ENCODE measurements at regions not wholly inside any gene's neighbourhood (a gene's known extent, or its start where the extent isn't known, plus 50 kb on each side); places are given as distances from the start of the nearest gene placed in this dataset.
"Not testable (repeated sequence)": the region's sequence is repeated elsewhere in the genome, so short reads cannot be mapped to it uniquely, and the experiment has no call there.

DNA sequence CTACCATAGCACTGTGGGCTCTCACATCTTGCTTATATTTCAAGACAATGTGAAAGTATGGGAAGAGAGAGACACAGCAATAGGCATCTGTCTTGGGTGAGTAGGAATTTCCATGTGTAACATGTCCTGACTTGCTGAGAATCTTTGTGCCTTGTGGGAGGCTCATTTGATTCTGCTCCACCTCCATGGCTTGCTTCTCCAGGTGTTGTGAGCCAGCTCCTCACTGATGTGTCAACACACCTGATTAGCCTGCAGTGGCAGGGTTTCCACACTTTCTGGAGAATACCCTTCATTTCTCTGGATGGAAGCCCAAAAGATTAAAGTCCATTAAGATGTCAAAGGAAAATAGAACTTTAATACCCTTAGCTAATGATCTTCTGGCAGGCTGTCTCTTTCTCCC is 613.6 kb downstream of the ZNF608 start:
- no peak for FAIRE-seq

DNA sequence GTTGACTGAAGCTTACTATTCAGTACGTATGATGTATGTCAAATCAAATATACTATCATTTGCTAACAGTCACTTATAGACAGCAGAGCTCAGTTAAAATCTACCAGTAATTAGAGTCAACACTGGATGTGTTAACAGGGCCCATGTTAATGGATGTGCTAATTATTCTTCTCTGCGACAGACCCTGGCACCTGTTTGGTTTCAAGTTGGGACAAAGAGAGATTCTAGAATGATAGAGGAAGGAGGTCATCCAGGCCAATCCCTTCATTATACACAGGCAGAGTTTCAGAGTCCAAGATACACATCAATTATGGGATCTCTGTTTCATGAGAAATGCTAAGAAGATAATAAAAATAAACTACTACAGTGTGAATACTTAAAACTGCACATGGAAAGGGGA is 615.0 kb downstream of the ZNF608 start:
- DNase-seq (ENCODE audit: extremely low spot score, insufficient read length, low read depth) (no peak), FAIRE-seq (no peak)

More for the DNA sequence above, 613.6 kb downstream of the ZNF608 start:
- no peak for DNase-seq (ENCODE audit: extremely low spot score, insufficient read length, low read depth)

DNA sequence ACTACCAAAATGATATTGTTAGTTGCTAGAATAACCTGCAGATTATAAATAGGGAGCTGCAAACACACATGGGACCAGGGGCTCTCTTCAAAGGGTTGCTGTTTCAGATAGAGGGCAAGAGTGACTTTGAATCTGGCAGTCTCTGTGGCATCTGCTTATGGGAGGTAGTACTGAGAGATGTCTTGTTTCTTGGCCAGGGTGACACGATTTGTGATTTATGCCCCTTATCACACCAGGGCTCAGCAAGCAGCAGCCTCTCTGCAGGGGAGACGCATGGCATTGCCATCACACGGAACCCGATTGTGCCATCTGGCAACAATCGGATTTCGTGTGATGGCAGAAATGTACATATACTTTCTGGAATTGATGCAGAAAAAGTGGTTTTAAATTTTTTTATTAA is 615.6 kb downstream of the ZNF608 start:
- no peak for FAIRE-seq
- no peak for DNase-seq (ENCODE audit: extremely low spot score, insufficient read length, low read depth)

DNA sequence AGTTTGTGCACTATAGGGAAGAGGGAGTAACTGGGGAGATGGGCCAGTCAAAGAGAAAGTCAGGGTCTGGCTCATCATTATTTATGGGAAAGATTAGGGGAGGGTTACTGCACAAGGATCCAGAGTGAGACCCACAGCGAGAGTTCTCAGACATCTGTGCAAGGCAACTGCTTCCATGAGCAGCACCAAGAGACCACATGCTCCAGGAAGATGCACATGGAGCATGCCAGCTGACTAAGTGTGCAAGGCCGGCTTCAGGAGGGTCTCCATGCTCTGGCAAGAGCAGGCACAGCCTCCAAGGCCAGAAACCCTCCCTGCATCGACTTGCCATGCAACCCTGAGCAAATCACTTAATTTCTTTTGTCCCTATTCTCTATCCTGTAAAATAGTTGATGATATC is 616.9 kb downstream of the CSNK1G3 start:
- DNase-seq (ENCODE audit: extremely low spot score, insufficient read length, low read depth): no peak
- FAIRE-seq: no peak

DNA sequence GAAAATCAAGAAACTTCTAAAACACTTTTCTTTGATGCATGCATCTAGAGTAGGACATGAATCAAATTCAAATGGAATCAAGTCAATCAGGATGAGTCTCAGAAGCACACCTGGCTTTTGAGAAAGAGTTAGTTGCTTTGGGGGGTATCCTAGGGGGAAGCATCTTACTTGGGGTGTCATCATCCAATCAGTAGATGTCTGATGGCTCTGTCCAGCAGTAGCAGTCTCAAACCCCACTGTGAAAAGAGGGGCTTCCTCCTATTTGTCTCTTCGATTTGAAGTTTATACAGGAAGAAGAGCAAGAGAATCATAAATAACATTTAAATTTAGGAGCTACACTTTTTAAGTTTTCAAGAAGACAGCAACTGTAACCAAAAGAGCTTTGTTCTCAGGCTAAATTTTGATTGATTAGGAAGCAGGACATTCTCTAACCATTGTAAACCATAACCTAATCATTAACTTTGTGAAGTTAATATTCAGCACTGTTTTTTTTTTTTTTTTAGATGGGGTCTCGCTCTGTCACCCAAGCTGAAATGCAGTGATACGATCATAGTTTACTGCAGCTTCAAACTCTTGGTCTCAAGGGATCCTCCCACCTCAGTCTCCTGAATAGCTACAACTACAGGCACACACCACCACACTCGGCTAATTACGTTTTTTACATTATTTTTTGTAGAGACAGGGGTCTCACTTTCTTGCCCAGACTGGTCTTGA is 614.7 kb downstream of the CSNK1G3 start:
- DNase-seq (ENCODE audit: extremely low spot score, insufficient read length, low read depth): no peak
- FAIRE-seq: peak; percentile 76

DNA sequence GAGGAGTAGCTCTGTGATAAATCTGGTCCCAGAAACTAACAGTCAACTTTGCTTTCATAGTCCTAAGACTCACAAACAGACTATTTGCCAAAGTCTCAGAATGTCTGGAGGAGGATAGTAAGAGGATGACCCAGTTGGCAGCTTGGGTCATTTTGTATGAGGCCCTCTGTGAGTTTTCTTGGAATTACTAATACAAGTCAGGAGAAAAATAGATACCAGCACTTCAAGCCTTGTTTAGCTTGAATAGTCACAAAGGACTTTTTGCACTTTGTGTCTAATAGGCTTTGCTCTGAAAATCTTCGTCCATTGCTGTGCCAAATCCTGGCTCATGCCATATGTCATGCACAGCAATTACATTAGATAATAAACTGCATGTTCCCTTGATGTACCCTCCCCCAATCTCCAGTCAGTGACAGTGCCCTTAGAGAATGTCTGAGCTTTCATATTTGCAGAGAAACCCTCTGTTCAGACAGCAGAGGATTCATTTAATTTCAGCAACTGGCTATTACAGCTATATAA is 612.8 kb downstream of the CSNK1G3 start:
- DNase-seq (ENCODE audit: extremely low spot score, insufficient read length, low read depth): no peak
- FAIRE-seq: no peak

DNA sequence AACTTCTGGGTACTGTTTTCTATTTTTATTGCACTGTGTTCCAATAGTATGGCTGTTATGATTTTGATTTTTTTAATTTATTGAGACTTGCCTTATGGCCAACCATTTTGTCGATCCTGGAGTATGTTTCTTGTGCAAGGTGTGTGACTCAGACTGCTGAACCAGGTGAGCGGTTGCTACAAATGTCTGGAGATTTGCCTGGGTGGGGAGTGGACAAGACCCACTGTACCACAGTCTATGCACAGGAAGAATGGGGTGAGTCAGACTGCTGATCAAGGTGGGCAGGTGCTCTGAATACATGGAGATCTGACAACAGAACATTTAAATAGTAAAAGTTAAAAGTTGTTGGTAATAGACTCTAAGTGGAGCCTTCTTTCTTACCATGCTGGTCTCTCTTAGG is 609.2 kb downstream of the CSNK1G3 start:
- FAIRE-seq (no peak), DNase-seq (ENCODE audit: extremely low spot score, insufficient read length, low read depth) (no peak)

DNA sequence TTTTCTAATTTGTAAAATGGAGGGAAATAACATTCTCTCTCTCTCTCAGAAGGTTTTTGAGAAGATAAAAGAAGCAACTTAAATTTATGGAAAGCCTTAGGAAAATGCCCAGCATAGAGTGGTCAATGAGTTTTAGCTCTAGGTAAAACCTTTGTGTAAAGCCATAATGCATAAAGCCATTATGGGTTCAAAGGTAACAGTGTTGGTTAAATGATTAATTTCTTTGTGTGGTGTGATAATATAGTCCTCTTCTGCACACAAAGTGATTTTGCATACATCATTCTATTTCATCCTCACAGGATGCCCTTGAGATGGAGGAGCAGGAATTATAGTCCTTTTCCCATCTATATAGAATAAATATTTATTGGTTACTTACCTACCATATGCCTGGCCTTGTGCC is 602.9 kb downstream of the CSNK1G3 start:
- FAIRE-seq (no peak), DNase-seq (ENCODE audit: extremely low spot score, insufficient read length, low read depth) (no peak)

DNA sequence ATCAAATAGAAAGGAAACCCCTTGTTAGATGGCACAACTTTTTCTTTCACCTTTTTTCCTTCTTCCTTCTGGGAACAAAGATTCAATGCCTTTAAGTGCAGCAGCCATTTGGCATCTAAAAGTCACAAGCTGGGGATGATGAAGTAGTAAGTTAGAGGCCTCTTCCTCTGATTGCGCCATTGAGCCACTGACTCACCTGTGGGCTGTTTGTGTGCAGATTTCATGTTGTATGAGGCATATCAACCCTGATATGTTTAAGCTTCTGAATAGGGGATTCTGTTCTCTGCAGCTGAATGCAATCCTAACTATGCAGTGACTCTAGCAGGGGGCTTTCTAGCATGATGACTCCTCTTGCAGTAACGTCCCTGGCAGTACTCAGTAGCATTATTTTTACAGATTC is 599.9 kb downstream of the CSNK1G3 start:
- DNase-seq (ENCODE audit: extremely low spot score, insufficient read length, low read depth): no peak
- FAIRE-seq: no peak

DNA sequence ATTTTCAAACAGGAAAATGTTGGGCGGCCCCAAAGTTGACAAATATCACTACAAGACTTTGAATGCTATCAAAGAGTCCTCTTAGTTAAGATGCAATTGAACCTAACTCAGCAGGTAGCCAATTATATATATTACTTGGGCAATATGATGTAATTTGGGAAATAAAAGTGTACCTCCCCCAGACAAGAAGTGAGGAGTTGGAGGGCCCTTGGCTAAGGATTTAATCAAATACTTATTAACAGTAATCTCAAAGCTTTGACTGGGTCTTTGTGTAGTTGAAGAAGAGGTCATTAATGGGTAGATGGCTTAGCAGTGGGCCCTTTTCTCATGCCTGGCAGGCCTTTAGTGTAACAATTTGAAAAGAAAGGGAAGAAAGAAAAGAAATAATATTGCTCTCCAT is 599.0 kb downstream of the CSNK1G3 start:
- no peak for DNase-seq (ENCODE audit: extremely low spot score, insufficient read length, low read depth)
- no peak for FAIRE-seq

DNA sequence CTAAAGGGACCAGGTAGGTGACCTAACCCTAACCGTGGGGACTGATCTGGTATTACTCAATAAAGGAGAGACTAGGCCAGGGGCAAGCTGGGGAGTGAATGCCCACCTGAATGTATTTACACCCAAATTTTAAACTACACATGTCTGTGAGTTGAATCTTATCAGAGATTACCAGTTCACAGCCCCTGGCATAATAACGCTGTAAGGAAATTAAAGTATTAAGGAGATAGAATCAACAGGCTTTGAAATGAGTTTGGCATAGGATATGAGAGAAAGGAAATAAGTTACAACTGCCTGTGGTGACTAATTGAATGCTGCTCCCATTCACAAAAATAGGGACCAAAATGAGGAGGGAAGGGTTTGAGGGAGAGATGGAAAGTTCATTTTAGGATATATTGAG is 593.3 kb downstream of the CSNK1G3 start:
- no peak for DNase-seq (ENCODE audit: extremely low spot score, insufficient read length, low read depth)
- no peak for FAIRE-seq

DNA sequence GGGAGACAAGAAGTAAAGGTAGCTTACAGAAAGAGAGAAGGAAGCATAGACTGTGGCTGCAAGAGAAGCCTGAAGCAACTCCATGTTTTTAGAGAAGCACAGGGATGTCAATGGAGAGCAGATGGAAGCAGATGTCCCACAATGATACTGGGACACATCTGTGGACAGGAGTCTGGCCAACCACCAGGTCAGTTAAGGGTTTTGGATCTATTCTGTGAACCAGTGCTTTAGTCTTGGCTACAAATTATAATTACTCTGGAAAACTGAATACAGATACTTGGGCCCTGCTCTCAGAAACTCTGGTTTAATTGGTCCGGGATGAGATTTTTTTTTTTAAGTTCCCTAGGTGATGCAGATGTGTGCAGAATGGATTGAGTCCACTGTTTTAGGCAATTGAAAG is 592.8 kb downstream of the CSNK1G3 start:
- no peak for FAIRE-seq
- no peak for DNase-seq (ENCODE audit: extremely low spot score, insufficient read length, low read depth)

DNA sequence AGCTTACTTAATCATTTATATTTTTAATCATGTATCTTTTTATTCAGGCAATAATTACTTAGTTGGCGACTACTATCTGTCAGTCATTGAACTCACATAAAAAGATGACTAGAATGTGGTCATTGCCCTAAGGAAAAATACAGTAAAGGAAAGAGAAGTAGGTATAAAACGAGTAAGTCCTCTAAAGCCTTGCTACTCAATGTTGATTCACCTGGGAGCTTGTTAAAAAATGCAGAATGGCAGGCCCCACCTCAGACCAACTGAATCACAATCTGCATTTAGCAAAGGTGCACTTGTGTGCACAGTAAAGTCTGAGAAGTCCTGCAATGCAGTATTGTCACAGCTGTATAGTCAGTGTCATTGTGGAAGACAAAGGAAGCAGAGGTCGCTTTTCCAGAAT is 592.4 kb downstream of the CSNK1G3 start:
- no peak for FAIRE-seq
- DNase-seq (ENCODE audit: extremely low spot score, insufficient read length, low read depth): no peak

DNA sequence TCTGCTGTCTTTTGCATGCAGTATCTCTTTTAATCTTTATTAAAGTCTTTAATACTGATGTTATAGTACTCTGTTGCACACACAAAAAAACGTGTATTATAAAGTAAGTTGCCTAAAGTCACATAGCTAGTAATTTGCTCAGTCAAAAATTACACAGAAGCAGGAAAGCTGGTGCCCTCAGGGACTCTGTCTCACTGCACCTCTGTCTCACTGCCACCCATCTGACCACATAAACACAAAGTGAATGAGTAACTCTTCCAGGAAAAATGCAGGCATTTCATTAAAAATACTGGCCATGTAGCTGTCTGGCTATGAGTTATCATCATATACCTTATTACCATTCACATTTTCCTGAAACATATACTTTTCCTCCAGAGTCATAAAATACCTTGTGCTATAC is 591.7 kb downstream of the CSNK1G3 start:
- DNase-seq (ENCODE audit: extremely low spot score, insufficient read length, low read depth) (no peak), FAIRE-seq (no peak)

DNA sequence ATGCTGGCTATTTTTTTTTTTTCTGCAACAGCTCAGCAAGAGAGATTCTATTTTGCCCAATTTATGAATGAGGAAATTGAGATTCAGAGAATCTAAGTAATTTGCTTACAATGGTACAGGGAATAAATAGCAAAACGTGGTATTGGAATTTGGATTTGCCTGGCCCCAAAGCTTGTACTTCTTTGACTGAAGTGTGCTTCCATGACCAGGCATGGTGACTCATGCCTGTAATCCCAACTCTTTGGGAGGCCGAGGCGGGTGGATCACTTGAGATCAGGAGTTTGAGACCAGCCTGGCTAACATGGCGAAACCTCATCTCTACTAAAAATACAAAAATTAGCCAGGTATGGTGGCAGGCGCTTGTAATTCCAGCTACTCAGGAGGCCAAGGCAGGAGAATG is 591.1 kb downstream of the CSNK1G3 start:
- FAIRE-seq; DNase-seq (ENCODE audit: extremely low spot score, insufficient read length, low read depth): not testable (repeated sequence)

DNA sequence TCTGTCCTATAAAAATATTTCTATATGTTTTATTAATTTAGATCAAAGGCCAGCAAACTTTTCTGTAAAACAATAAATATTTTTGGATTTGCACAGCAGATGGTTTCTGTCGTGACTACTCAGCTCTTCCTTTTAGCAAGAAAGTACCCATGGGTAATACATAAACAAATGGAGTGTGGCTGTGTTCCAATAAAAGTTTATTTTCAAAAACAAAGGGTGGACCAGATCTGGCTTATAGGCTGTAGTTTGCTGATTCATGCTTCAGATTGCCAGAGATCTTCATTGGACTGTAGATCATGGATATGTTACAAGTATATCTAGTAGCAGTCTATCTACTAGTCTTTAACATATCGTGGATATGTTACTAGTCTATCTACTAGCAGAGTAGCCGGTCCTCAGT is 590.5 kb downstream of the CSNK1G3 start:
- DNase-seq (ENCODE audit: extremely low spot score, insufficient read length, low read depth) (no peak), FAIRE-seq (no peak)

DNA sequence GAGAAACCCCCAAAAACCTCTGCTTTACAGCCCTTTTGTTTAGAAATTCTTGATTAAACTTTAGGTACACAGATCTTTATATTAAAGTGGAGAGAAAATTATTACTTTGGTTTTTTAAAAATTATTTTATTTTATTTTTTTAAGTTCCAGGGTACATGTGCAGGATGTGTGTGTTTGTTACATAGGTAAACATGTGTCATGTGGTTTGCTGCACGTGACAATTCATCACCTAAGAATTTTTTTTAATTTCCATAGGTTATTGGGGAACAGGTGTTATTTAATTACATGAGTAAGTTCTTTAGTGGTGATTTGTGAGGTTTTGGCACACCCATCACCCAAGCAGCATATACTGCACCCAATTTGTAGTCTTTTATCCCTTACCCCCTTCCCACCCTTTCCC is 581.7 kb downstream of the CSNK1G3 start:
- FAIRE-seq (no peak), DNase-seq (ENCODE audit: extremely low spot score, insufficient read length, low read depth) (no peak)

DNA sequence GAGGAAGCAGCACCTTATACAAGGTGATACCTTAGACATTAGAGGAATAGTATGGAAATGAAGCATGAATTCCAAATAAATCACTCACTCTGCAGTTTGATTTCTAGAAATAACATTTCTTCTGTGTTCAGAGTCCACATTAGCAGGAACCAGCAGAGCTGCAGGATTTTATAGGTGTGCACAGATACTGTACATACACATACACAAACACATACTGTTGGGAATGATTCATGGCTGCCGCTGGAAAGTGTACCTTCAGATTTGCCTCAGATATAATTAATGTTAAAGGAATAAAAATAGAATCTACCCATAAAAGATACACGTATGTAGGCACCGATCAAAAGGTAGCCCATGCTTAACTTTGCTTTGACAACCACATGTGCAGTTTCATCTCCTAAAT is 578.1 kb downstream of the CSNK1G3 start:
- FAIRE-seq: no peak
- DNase-seq (ENCODE audit: extremely low spot score, insufficient read length, low read depth): no peak

DNA sequence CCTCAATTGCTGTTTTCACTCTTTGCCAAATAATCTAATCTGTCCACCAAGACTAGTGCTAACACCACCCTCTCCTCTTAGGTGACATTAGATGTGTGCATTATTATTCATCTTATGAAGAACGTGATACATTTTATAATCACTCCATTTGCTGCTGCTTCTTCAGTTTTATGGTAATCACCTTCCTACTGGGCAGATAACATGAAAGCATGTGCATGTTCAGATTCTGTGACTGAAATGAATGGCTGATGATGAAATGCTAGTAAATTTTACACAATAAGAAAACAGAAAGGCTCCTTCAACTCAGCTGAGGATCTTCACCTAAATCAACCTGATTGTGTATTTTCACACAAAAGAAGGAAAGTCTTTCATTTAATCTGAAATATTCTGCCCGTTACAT is 577.6 kb downstream of the CSNK1G3 start:
- no peak for DNase-seq (ENCODE audit: extremely low spot score, insufficient read length, low read depth)
- FAIRE-seq: no peak

DNA sequence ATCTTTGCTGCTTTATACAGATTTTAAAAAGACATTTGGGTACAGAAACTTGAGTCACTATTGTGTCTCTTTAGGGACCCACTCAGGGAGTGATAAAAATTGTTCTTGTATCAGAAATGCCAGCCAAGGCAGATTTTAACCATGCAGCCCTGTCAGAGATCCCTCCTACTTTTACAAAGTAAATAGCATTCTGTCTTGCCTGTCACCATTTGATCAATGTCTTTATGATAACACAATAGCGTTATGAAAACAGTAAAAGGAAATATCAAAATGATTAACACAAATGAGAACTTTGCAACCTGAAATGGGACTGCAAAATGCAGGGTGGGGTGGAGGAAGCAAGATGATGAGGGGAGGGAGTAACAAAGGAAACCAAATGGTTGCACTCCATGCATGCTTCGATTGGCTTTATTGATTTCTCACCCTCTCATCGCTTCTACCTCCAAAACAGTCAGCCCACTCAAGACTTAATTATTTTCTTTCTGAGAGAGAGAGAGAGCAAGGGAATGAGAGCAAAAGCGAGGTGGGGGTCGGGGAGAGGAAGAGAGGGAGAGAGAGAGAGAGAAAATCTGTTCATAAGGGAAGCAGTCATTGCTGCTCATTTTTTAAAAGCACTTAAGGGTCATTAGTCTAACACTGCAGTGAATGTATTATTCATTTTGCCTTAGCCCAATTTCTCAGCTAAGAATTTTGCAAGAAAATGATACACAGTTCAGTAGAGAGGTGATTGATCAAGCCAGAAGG is 576.5 kb downstream of the CSNK1G3 start:
- no peak for FAIRE-seq
- DNase-seq (ENCODE audit: extremely low spot score, insufficient read length, low read depth): no peak

DNA sequence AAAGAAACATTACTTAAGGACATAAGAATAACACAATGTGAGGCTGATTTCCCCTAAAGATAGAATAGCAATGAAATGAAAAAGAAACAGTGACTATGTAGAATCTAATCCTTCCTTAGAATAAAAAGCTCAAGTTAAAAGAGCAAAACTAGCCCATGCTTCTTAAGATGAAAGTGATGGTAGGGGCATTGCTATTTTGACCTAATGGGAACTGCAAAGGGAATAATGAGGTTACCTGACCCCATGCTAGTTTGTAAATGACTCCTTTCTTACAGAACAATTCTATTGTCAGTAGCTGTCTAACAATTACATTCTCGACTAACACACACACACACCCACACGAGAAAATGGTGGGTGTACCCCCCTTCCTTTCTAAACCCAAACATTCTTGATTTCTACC is 575.8 kb downstream of the CSNK1G3 start:
- FAIRE-seq (no peak), DNase-seq (ENCODE audit: extremely low spot score, insufficient read length, low read depth) (no peak)

DNA sequence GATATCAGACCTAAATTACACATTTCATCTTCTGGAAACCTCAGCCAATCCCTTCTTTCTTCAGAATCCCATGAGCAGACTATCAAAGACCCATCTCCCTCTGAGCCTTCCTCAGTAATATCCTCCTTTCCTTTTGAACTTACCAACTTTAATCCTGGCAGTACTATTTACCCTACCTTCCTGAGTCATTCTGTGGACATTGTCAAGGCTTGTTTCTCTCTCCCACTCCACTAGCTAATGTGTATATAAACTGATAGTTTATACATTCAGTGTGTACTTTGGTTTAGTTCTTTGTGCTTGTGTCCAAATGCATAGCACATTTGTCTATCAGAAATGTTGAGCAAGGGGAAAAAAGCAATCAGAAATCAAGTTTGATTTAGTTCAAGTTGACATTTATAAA is 568.3 kb downstream of the CSNK1G3 start:
- DNase-seq (ENCODE audit: extremely low spot score, insufficient read length, low read depth): no peak
- FAIRE-seq: no peak

Measured in GM18507 (cell line).